Renal cortex interstitium (tissue), 11 donors: ENCODE measurements at regions not wholly inside any gene's neighbourhood (a gene's known extent, or its start where the extent isn't known, plus 50 kb on each side); places are given as distances from the start of the nearest gene placed in this dataset.
"Not testable (repeated sequence)": the region's sequence is repeated elsewhere in the genome, so short reads cannot be mapped to it uniquely, and the experiment has no call there.

ENCODE experiments used
- DNase-seq, 11 donors: peaks; one replicate each; pipeline ENCODE4 v3.0.0-alpha.2; 2013; ENCODE audit warnings: low read depth in 9 of 11, low spot score in 4 of 11; ENCODE audit errors: extremely low read depth in 1 of 11

DNA sequence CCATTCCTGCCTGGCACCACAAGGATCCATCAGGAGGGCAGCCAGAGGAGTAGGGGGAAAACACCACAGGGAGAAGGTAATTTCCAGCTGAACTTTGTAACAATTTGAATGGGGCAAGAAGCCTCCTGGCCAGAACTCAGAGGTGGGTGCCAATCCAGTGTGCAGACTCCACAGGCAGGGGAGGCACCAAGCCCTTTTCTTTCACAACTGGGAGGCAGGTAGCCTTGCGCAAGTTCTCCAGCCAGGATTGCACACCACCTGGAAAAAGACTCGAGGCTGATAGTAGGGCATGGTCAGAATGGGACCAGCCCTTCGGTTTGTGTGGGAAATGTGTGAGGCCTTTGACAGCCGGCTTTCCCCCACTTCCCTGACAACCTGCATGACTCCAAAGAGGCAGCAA lies 161.9 kb upstream of the ARHGAP42 start:
- DNase-seq, result no peak

DNA sequence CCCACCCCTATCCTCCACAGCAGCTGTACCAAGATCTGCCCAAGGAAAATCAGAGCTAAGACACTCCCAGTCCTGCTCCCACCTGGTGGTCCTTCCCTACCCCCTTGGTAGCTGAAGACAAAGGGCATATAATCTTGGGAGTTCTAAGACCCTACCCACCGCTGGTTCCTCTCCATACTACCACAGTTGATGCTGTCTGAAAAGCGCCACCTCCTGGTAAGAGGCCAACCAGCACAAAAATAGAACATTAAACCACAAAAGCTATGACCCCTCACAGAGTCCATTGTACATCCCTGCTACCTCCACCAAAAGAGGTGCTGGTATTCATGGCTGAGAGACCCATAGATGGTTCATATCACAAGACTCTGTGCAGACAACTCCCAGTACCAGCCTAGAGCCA lies 161.5 kb upstream of the ARHGAP42 start:
- no peak for DNase-seq

DNA sequence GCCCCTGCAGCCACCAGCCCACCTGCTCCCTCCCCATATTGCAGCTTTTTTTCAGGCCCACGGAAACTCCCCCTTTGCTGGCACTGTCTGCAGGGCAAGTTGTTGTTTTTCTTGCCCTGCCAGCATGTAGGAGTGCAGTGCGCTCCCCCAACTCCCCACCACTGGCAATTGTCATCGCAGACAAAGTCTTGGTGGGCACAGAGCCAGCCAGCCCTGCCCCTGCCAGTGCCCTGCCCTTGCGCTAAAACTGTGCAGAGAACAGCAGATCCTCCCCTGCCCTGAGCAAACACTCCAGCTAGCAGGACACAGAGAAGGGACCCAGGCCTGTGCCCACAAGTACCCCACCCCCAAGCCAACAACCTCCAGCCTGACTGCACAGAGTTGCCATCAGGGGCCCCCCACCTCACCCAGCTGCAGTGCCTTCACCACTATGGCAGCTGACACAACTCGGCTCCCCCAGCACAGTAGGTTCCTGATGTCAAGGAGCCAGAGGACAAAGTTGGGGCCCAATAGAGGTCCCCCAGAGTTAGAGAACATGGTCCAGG lies 158.1 kb upstream of the ARHGAP42 start:
- DNase-seq, result no peak

DNA sequence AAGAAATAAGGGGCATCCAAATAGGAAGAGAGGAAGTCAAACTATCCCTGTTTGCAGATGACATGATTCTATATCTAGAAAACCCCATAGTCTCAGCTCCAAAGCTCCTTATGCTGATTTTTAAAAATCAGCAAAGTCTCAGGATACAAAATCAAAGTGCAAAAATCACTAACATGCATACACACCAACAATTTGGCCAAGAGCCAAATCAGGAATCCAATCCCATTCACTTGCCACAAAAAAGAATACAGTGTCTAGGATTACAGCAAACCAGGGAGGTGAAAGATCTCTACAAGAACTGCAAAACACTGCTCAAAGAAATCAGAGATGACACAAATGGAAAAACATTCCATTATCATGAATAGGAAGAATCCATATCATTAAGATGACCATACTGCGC lies 155.8 kb upstream of the ARHGAP42 start:
- not testable (repeated sequence) for DNase-seq

DNA sequence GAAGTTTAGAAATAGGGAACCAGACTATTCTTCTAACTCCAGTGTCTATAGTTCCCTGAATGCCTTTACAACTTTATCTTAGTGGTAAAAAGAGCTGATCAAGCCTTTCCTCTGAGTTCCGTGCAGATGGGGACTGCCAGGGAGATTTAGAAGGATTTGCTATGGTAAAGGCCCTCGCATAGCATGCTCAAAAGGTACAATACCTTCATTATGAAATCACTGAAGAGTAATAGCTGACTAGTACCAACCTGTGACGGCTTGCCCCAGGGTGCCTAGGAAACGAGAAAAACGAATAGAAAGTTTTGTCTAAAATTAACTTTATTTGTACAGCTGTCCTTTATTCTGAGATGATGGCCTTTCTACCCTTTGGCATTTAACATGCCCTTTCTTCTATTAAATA lies 150.1 kb upstream of the ARHGAP42 start:
- DNase-seq, result no peak

DNA sequence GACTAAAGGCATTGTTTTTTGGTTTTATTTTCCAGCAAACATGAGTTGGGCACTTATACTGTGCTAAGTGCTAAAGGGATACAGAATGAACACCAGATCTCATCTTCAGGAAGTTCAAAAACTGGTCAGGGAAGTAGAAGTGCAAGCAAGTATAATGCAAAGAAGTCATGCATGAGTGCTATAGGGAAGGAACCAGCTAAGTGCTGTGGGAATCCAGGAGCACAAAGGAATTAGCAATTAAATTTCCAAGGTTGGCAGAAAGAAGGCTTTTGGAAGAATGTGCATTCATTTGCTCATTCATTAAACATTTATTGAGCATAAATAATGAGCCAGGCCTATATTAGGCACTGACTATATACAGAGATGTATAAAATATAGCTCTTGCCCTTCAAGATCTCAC lies 143.7 kb upstream of the ARHGAP42 start:
- DNase-seq, result no peak

DNA sequence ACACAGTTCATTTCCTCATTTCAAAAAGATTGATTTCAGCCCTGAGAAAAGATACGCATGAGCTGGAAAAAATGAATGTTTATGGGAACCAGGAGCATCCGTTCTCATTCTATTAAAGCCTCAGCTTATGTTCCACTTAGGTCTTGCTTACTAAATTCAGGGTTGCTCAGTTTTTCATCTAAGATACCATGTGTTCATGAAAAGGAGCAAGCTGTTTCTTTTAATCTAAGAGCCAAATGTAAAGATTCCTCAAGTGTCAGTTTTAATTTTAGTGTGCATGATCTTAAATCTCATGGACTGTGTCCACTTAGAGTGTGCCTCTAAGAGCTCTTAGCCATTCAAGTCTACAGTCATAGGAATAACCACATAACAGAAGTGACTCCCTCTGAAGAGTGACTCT lies 141.5 kb upstream of the ARHGAP42 start:
- no peak for DNase-seq

DNA sequence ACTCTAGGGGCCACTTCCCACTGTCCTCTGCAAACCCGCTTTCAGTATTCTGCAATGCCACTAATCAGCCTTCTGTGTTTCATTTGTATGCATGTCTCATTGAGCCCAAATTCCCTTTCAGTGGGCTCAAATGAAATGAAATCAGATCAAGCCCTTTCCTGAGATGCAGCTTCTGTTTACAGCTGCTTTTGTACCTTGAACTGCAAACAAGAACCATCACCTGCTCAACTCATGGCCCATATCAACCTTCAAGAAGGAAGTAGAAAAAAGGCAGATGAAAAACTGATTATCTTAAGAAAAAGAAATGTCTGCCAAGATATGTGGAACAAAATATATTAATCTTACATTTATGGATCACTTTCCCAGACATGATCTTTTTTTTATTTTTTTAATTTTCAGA lies 141.1 kb upstream of the ARHGAP42 start:
- DNase-seq, result no peak

DNA sequence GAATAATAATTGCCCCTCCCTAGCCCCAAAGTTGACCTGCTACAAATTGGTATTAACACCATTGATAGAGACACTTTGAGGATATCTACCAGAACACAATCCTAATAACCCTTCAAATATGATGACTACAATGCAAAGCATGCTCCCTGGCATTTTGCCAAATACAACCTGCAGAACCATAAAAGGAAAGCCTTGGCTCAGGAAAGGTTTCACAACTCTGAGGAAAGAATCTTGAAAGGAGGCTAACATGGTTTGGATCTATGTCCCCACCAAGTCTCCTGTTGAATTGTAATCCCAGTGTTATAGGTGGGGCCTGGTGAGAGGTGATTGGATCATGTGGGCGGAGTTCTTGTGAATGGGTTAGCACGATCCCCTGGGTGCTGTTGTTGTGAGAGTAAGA lies 140.4 kb upstream of the ARHGAP42 start:
- DNase-seq, result no peak

DNA sequence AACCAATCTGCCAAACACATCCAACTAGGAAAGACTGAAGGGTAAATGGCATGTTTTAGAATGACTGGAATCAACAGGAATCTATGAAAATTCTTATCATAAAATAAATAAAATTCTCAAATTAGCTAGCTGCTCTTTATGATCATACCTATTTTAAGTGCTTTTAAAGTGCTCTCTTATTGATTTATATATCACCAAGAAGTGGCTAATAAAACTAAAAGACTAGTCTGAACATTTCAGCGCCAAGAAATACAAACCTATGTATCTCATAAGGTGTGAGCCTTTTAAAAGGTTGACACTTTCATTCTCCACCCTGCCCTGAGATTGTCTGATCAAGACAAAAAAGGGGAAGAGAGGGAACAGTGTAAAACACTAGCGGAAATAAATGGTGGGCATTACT lies 136.8 kb upstream of the ARHGAP42 start:
- DNase-seq, result no peak

DNA sequence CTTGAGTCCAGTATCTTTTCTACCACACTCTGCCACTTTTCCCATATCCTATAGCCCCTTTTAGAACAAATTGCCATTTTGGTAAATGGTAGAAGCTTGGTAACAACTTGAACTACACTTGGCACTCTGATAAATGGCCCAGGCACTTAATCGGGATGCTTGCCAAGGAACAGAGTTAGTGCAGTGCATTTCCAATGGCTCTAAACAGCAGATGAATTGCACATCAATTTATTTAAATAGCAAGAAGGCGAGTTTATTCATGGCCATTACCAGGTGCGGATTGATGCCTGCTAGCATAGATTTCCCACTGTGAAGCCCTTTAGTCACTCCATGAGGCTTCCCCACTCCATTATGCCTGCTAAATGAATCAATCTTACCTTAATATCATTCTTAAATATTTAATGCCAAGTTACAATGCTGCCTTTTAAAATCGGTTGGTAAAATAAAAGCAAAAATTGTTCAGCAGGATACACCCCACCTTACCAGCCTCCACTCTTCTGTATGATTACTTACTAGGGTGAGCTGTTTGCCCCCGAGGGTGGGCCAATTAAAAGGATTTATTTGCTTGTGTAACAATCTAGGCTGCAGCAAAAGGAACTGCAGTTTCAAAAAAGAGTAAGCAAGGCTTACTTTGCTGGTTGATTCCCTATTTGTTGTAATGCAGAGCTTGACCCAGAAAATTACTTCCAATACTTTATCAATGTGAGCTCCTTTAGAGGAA lies 136.0 kb upstream of the ARHGAP42 start:
- DNase-seq, result no peak

DNA sequence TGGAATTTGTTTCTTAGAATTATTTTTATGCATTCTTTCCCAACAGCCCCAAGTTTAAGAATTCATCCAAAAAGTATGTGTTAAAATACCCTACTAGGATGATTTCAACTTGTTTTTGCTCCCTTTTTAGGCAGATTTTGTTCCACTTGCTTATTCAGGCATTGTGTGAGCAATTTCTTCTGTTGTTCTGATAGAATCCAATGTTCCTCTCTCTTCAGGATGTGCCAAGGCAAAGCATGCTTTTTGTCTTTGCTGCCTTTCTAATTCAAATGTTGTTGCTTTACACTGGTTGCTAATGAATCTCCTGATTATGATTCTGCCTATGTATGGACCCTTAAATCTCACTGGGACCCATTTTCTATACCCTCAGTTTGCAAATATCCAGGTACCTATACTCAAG lies 131.2 kb upstream of the ARHGAP42 start:
- DNase-seq, result no peak

DNA sequence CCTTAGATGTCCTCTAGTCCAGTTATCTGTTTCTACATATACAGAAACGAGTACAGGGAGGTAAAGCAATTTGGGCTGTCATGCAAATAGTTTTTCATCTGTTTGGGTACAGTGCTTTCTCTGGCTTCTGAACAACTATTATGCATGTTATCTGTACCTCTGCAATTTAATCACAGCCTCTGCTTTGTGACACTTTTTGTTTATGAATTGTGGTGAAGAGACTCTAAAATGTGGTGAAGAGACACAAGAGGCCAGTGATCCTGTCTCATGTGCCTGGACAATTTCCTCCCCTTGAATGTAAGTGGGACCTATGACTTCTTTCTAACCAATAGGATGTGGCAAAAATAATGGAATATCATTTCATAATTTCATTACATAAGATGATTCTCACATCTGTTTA lies 130.3 kb upstream of the ARHGAP42 start:
- no peak for DNase-seq

DNA sequence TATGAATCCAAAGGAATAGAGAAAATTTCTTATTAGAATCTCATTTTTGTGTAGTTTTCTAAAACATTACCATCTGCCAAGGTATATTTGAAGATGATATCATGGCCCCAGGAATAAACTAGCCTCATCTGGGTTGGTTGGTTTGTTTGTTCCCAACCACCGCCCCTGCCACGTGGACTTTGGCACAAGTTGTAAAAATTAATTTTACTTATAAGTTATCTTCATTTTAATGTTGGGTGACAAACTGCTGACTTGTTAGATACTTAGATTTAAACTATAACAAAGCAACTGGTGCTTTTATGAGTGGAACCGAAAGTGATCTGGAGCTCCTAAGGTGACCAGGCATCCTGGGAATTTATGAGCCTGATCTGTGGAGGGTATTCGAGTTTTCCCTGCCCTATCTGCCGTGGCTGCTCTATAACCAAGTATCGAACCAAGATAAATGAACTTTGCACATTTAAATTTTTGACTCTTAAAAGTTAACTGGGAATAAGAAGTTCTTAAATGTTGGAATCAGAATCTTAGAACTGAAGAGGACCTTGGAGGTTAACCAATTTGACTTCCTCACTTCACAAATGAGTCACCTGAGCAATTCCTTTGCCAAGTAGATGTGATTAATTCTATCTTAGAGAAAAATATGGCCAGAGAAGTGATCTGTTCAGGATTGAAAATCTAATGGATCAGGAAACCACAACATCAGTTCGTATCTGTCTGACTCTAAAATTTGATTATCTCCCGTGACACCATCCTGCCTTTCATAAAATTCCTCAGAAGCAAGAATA lies 129.1 kb upstream of the ARHGAP42 start:
- no peak for DNase-seq

DNA sequence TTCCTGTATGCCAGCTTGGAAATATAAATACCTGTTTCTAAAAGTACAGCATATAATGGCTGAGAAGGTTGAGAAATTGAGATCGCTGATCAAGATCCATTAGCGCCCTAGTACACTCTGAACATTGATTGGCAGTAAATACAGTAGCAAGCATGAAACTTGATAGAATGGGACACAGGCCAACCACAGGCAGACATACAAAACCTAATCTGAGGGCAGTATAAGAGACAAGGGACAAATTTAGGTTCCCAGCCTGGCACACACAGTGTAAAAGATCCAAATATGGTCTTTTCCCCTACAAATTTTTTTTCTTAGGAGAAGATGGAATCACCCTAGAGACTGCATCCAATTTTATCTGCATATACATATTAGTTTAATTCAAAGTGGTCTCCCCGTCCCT lies 126.5 kb upstream of the ARHGAP42 start:
- DNase-seq, result no peak

DNA sequence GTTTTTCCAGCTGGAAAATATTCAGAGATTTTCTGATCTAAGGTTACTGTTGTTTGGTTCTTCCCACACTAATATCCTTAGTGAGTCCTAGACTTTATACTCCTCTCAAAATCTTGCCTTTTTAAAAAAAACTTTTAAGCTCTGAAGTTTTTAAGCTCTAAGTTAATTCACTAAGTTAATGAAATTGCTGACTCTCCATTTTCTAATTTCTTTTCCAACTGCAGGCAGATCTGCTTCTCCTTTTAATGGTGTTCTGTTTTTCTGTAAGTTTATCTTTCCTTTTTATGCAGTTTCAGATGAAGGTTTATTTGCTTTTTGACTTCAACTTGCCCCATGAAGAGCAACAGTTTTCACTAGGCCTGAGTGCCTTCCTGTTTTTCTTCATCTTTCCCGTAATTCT lies 125.8 kb upstream of the ARHGAP42 start:
- no peak for DNase-seq

DNA sequence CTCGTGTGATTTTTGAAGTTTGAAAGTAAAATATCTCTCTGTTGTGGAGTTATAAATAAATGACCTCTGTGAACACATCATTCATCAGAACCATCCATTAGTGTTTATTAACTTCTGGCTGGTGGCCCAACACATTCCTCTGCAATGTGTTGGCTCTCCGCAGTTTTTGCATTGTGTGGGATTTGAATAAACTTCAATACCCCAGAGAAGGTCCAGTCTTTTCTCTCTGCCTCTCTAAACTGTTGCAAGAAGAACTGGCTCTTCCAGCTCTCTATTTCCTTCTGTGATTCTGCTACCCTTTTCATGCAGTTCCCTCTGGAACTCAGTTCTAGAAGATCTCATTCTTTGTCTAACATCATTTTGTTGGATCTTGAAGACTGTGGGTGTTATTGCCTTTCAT lies 125.0 kb upstream of the ARHGAP42 start:
- DNase-seq, result peak in 2 of 11 donors; percentile 14 to 33

DNA sequence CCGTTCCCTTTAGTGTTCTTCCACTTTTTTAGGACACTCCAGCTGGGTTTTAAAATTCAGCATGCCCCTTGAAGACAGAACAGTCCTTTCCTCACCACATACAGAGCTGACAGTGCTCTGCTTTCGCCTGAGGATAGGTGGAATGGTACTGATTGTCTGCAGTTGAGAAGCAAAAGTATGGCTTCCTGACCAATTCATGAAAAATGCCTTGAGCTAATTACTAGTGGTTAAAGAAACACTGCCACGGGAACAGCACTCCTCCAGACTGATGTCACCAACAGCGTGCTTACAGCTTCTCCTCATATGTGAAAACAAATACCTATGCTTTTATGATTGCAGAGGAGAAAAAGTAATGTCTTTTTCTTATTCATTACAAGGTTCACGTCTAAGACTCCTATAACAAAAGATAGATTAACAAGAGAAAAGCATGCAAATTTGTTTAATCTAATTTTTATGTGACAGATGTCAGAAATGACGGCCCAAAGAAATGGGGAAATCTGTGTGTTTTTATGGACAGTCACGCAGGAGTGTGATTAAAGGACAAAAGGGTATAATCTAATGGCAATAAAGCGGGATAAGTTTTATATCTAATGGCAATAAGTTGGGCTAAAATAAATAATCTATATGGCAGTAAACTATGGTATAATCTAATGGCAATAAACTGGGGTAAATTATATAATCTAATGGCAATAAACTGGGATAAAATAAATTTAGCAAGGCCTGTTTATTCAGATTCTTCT lies 123.4 kb upstream of the ARHGAP42 start:
- no peak for DNase-seq

DNA sequence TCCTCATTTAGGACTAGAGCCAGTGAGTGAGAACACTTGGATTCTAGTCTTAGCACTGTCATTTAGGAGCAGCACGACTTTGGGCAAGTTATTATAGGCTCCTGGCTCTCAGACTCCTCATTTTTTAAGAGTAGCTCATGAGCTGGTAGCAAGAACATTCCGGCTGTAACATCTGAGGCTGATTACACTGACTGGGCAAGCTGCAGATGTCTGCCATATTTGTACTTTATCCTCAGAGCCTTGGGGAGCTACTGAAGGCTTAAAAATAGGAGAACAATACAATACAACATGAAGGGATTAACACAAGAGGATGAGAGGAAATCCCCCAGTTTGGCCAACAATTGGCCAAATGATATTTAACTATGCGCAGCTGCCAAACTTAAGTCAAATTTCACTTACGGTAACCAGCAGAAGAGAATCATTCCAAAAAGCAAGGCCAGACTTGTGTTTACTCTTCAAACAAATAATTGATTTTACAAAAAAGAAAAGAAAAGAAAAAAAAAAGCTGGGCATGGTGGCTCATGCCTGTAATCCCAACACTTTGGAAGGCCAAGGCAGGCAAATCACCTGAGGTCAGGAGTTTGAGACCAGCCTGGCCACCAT lies 113.1 kb upstream of the ARHGAP42 start:
- no peak for DNase-seq
